WTC11 (cell line): ENCODE measurements at regions not wholly inside any gene's neighbourhood (a gene's known extent, or its start where the extent isn't known, plus 50 kb on each side); places are given as distances from the start of the nearest gene placed in this dataset.

Source experiments
- ATAC-seq: fragments of 200-7000 bp; cut with Tn5 transposase; 2 replicates; pipeline ENCODE4 v1.10.0; 2021; ENCODE audit warnings: mild to moderate bottlenecking, moderate library complexity
- CTCF ChIA-PET: fragments of 300-600 bp; sonication (Branson Sonifier 250); formaldehyde crosslinking; loops from one replicate; lab custom pipeline; 2021; ENCODE audit warnings: antibody characterized with exemption; lab: Charles Lee
- POLR2A ChIA-PET: fragments of 350-600 bp; sonication (Branson Sonifier 250); formaldehyde crosslinking; loops from one replicate; lab custom pipeline; 2021; ENCODE audit warnings: antibody characterized with exemption; lab: Charles Lee
- DNase-seq: peaks from one replicate; pipeline ENCODE4 v3.0.0; 2021; ENCODE audit warnings: low spot score
- H3K27ac Mint-ChIP-seq: 2 replicates; pipeline ENCODE4 v1.8.0; 2021; ENCODE audit warnings: mixed read lengths
- H3K27me3 Mint-ChIP-seq: 2 replicates; pipeline ENCODE4 v1.8.0; 2021; ENCODE audit warnings: low read depth, mild to moderate bottlenecking, moderate library complexity, mixed read lengths
- H3K36me3 Mint-ChIP-seq: 2 replicates; pipeline ENCODE4 v1.8.0; 2021; ENCODE audit warnings: mixed read lengths
- H3K4me1 Mint-ChIP-seq: 2 replicates; pipeline ENCODE4 v1.8.0; 2022; ENCODE audit warnings: mixed read lengths
- H3K4me3 Mint-ChIP-seq: 2 replicates; pipeline ENCODE4 v1.8.0; 2021; ENCODE audit warnings: mild to moderate bottlenecking, moderate library complexity, mixed read lengths
- H3K9me3 Mint-ChIP-seq: 2 replicates; pipeline ENCODE4 v1.8.0; 2021; ENCODE audit warnings: mixed read lengths
- ELF4 ChIP-seq: sonication (generic); formaldehyde crosslinking; IDR thresholded peaks from 2 replicates; pipeline ENCODE4 v1.8.1; 2022; ENCODE audit warnings: low read depth, mild to moderate bottlenecking, moderate library complexity, missing genetic modification reagents
- JAZF1 ChIP-seq: fragments of 250-450 bp; sonication (Bioruptor Pico); IDR thresholded peaks from 2 replicates; pipeline ENCODE4 v1.9.0; 2021; ENCODE audit warnings: moderate library complexity, mild to moderate bottlenecking, inconsistent platforms
- MYBL2 ChIP-seq: sonication (generic); formaldehyde crosslinking; IDR thresholded peaks from 2 replicates; pipeline ENCODE4 v1.8.1; 2023; ENCODE audit warnings: mild to moderate bottlenecking, moderate library complexity, missing genetic modification reagents
- NFE2L1 ChIP-seq: sonication (generic); formaldehyde crosslinking; IDR thresholded peaks from 2 replicates; pipeline ENCODE4 v1.8.1; 2023; ENCODE audit warnings: missing genetic modification reagents
- NR1H2 ChIP-seq: sonication (generic); formaldehyde crosslinking; IDR thresholded peaks from 2 replicates; pipeline ENCODE4 v1.9.0; 2021; ENCODE audit warnings: mild to moderate bottlenecking, moderate library complexity, missing genetic modification reagents
- RORB ChIP-seq: fragments of 250-450 bp; sonication (Bioruptor Pico); IDR thresholded peaks from 2 replicates; pipeline ENCODE4 v1.9.0; 2021; ENCODE audit warnings: mild to moderate bottlenecking
- SP1 ChIP-seq: sonication (generic); formaldehyde crosslinking; conservative IDR thresholded peaks from 2 replicates; pipeline ENCODE4 v1.8.1; 2022; ENCODE audit warnings: missing genetic modification reagents
- TCF7 ChIP-seq: sonication (generic); formaldehyde crosslinking; IDR thresholded peaks from 2 replicates; pipeline ENCODE4 v1.8.0; 2022; ENCODE audit warnings: mild to moderate bottlenecking, low read depth, missing genetic modification reagents, moderate library complexity
- ZBTB21 ChIP-seq: sonication (generic); formaldehyde crosslinking; IDR thresholded peaks from 2 replicates; pipeline ENCODE4 v1.8.1; 2023; ENCODE audit warnings: mild to moderate bottlenecking, missing genetic modification reagents, borderline replicate concordance
- TF ChIP-seq, protein P1 (sequence below): sonication (generic); formaldehyde crosslinking; IDR thresholded peaks from 2 replicates; pipeline ENCODE4 v1.8.1; 2022; ENCODE audit warnings: missing genetic modification reagents, borderline replicate concordance
- TF ChIP-seq, protein P2 (sequence below): sonication (generic); formaldehyde crosslinking; IDR thresholded peaks from 2 replicates; pipeline ENCODE4 v1.8.0; 2022; ENCODE audit warnings: mild to moderate bottlenecking, missing genetic modification reagents
- TF ChIP-seq, protein P3 (sequence below): fragments of 250-450 bp; sonication (Bioruptor Pico); IDR thresholded peaks from 2 replicates; pipeline ENCODE4 v1.9.0; 2021; ENCODE audit warnings: mild to moderate bottlenecking
- TF ChIP-seq, protein P4 (sequence below): sonication (generic); formaldehyde crosslinking; IDR thresholded peaks from 2 replicates; pipeline ENCODE4 v1.8.1; 2023; ENCODE audit warnings: mild to moderate bottlenecking, missing genetic modification reagents
- TF ChIP-seq, protein P5 (sequence below): sonication (generic); formaldehyde crosslinking; IDR thresholded peaks from 2 replicates; pipeline ENCODE4 v1.8.1; 2023; ENCODE audit warnings: mild to moderate bottlenecking, moderate library complexity, missing genetic modification reagents

DNA sequence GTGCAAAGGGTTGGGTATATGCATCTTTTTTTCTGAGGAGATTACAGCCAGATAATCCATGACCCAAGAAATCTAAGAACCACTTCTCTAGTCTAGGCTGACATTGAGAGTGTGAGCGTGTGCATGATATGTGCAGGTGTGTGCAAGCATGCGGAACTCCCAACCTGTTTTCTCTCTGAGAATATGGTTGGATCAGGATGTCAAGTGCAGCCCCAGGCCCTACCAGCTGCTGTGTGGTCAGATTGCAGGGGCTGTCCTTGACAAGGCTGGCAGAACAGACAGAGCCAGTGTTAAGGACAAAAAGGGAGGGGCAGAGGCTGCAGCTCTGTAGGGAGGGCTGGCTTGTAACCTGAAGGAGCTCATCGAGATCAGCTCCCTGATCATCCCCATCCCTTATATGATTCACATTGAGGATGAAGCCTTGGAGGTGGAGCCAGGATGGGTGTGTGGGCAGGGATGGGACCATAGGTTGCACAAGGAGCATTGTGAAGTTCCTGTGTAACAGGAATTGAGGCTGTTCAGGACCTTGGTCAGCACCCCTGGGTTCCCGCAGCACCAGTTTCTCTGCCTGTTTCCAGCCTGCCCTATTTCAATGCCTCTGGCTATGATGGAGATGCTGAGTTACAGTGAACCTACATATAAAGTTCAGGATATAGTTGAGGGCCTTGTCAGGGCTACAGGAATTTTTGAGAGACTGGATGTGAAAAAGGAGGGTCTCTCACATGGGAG lies 52.6 kb upstream of the ARAP3 start (continued):
- peak; percentile 83; the same call in 1 of the 2 replicates for TF ChIP-seq ZBTB21 (CRISPR knock-in tag)
- TF ChIP-seq, all 79 proteins: peak for 18

DNA sequence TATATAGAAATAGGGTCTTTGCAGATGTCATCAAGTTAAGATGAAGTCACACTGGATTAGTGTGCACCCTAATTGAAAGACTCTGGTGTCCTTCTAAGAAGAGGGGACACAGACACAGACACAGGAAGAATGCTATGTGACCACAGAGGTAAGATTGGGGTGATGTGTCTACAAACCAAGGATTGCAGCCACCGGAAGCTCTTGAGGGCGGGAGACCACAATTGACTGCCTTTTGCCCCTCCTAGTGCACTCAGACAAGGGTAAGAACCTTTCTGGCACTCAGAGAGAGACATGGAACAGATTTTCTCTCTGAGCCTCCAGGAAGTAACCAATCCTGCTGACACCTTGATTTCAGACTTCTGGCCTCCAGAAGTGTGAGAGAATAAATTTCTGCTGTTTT lies 51.2 kb upstream of the ARAP3 start:
- ChIA-PET CTCF (no interaction called here), POLR2A (no interaction called here)
- Mint-ChIP-seq H3K9me3 (no peaks in the 10 kb centered on the region), H3K36me3 (no peaks in the 10 kb centered on the region), H3K4me1 (peaks cover 42% of the 10 kb centered on the region), H3K27me3 (no peaks in the 10 kb centered on the region; the same call in 1 of the 2 replicates), H3K4me3 (no peak overlapping the region), H3K27ac (no peak overlapping the region)
- DNase-seq (no peak), ATAC-seq (no peak)
- TF ChIP-seq ZBTB21 (CRISPR knock-in tag) (no peak), NR1H2 (CRISPR knock-in tag) (no peak), SP1 (CRISPR knock-in tag) (no peak), TCF7 (CRISPR knock-in tag) (no peak), ELF4 (CRISPR knock-in tag) (no peak), NFE2L1 (CRISPR knock-in tag) (no peak), RORB (CRISPR knock-in tag) (no peak), MYBL2 (CRISPR knock-in tag) (no peak), JAZF1 (CRISPR knock-in tag) (no peak)
- TF ChIP-seq, protein P1, sequence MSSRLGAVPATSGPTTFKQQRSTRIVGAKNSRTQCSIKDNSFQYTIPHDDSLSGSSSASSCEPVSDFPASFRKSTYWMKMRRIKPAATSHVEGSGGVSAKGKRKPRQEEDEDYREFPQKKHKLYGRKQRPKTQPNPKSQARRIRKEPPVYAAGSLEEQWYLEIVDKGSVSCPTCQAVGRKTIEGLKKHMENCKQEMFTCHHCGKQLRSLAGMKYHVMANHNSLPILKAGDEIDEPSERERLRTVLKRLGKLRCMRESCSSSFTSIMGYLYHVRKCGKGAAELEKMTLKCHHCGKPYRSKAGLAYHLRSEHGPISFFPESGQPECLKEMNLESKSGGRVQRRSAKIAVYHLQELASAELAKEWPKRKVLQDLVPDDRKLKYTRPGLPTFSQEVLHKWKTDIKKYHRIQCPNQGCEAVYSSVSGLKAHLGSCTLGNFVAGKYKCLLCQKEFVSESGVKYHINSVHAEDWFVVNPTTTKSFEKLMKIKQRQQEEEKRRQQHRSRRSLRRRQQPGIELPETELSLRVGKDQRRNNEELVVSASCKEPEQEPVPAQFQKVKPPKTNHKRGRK (CRISPR knock-in tag) = no peak
- TF ChIP-seq, protein P2, sequence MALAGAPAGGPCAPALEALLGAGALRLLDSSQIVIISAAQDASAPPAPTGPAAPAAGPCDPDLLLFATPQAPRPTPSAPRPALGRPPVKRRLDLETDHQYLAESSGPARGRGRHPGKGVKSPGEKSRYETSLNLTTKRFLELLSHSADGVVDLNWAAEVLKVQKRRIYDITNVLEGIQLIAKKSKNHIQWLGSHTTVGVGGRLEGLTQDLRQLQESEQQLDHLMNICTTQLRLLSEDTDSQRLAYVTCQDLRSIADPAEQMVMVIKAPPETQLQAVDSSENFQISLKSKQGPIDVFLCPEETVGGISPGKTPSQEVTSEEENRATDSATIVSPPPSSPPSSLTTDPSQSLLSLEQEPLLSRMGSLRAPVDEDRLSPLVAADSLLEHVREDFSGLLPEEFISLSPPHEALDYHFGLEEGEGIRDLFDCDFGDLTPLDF (CRISPR knock-in tag) = no peak
- TF ChIP-seq, protein P3, sequence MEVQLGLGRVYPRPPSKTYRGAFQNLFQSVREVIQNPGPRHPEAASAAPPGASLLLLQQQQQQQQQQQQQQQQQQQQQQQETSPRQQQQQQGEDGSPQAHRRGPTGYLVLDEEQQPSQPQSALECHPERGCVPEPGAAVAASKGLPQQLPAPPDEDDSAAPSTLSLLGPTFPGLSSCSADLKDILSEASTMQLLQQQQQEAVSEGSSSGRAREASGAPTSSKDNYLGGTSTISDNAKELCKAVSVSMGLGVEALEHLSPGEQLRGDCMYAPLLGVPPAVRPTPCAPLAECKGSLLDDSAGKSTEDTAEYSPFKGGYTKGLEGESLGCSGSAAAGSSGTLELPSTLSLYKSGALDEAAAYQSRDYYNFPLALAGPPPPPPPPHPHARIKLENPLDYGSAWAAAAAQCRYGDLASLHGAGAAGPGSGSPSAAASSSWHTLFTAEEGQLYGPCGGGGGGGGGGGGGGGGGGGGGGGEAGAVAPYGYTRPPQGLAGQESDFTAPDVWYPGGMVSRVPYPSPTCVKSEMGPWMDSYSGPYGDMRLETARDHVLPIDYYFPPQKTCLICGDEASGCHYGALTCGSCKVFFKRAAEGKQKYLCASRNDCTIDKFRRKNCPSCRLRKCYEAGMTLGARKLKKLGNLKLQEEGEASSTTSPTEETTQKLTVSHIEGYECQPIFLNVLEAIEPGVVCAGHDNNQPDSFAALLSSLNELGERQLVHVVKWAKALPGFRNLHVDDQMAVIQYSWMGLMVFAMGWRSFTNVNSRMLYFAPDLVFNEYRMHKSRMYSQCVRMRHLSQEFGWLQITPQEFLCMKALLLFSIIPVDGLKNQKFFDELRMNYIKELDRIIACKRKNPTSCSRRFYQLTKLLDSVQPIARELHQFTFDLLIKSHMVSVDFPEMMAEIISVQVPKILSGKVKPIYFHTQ = no peak
- TF ChIP-seq, protein P4, sequence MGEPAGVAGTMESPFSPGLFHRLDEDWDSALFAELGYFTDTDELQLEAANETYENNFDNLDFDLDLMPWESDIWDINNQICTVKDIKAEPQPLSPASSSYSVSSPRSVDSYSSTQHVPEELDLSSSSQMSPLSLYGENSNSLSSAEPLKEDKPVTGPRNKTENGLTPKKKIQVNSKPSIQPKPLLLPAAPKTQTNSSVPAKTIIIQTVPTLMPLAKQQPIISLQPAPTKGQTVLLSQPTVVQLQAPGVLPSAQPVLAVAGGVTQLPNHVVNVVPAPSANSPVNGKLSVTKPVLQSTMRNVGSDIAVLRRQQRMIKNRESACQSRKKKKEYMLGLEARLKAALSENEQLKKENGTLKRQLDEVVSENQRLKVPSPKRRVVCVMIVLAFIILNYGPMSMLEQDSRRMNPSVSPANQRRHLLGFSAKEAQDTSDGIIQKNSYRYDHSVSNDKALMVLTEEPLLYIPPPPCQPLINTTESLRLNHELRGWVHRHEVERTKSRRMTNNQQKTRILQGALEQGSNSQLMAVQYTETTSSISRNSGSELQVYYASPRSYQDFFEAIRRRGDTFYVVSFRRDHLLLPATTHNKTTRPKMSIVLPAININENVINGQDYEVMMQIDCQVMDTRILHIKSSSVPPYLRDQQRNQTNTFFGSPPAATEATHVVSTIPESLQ = no peak
- TF ChIP-seq, protein P5, sequence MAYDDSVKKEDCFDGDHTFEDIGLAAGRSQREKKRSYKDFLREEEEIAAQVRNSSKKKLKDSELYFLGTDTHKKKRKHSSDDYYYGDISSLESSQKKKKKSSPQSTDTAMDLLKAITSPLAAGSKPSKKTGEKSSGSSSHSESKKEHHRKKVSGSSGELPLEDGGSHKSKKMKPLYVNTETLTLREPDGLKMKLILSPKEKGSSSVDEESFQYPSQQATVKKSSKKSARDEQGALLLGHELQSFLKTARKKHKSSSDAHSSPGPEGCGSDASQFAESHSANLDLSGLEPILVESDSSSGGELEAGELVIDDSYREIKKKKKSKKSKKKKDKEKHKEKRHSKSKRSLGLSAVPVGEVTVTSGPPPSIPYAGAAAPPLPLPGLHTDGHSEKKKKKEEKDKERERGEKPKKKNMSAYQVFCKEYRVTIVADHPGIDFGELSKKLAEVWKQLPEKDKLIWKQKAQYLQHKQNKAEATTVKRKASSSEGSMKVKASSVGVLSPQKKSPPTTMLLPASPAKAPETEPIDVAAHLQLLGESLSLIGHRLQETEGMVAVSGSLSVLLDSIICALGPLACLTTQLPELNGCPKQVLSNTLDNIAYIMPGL = no peak
